PC-9 (cell line): ENCODE measurements at regions not wholly inside any gene's neighbourhood (a gene's known extent, or its start where the extent isn't known, plus 50 kb on each side); places are given as distances from the start of the nearest gene placed in this dataset.

Experiments
- BruUV-seq: library from RNA; stranded (reverse); fragments of 400-500 nt; replicated peaks from 2 replicates; lab custom pipeline; 2021; lab: Mats Ljungman, UMichigan
- CTCF ChIA-PET: fragments of 300-600 bp; sonication (Branson Sonifier 250); formaldehyde crosslinking; loops from one replicate; lab custom pipeline; 2022; ENCODE audit warnings: antibody characterized with exemption; lab: Charles Lee
- POLR2A ChIA-PET: fragments of 300-600 bp; sonication (Branson Sonifier 250); formaldehyde crosslinking; loops from one replicate; lab custom pipeline; 2022; ENCODE audit warnings: antibody characterized with exemption; ENCODE audit not compliant: unreplicated experiment; lab: Charles Lee
- DNase-seq, 2 experiments: peaks; one replicate each; pipeline versions ENCODE4 v3.0.0 to v3.0.0-alpha.2; 2015 to 2022; ENCODE audit warnings: mixed read lengths in 1 of 2
- H2AFZ ChIP-seq: fragments of 200-600 bp; sonication (generic); 2 replicates; pipeline ENCODE4 v1.8.1; 2017; ENCODE audit warnings: antibody characterized with exemption
- H3F3A ChIP-seq: fragments of 200-600 bp; sonication (generic); 2 replicates; pipeline ENCODE4 v1.8.1; 2017; ENCODE audit warnings: antibody characterized with exemption, mild to moderate bottlenecking, low read depth; ENCODE audit not compliant: insufficient read depth
- H3K27ac ChIP-seq: fragments of 200-600 bp; sonication (generic); 2 replicates; pipeline ENCODE4 v1.6.1; 2016; ENCODE audit warnings: mixed run types
- H3K27me3 ChIP-seq: fragments of 200-600 bp; sonication (generic); 2 replicates; pipeline ENCODE4 v1.6.1; 2016; ENCODE audit warnings: low read depth, mixed run types; ENCODE audit not compliant: insufficient read depth
- H3K36me3 ChIP-seq: fragments of 200-600 bp; sonication (generic); 2 replicates; pipeline ENCODE4 v1.6.1; 2016; ENCODE audit warnings: low read depth, mixed run types
- H3K4me1 ChIP-seq: fragments of 200-600 bp; sonication (generic); replicated peaks from 2 replicates; pipeline ENCODE4 v1.6.1; 2016; ENCODE audit warnings: mixed run types; ENCODE audit not compliant: insufficient read depth
- H3K4me2 ChIP-seq: fragments of 200-600 bp; sonication (generic); 2 replicates; pipeline ENCODE4 v1.6.1; 2017; ENCODE audit warnings: mixed run types
- H3K4me3 ChIP-seq: fragments of 200-600 bp; sonication (generic); 2 replicates; pipeline ENCODE4 v1.6.1; 2016; ENCODE audit warnings: mixed run types
- H3K79me2 ChIP-seq: fragments of 200-600 bp; sonication (generic); 2 replicates; pipeline ENCODE4 v1.6.1; 2017; ENCODE audit warnings: low read depth, mixed run types
- H3K9me2 ChIP-seq: fragments of 200-600 bp; sonication (generic); 2 replicates; pipeline ENCODE4 v1.8.1; 2017; ENCODE audit warnings: mild to moderate bottlenecking; ENCODE audit not compliant: insufficient read depth
- H3K9me3 ChIP-seq: fragments of 200-600 bp; sonication (generic); 2 replicates; pipeline ENCODE4 v1.8.1; 2016; ENCODE audit warnings: low read depth; ENCODE audit not compliant: insufficient read depth
- H4K20me1 ChIP-seq: fragments of 200-600 bp; sonication (generic); 2 replicates; pipeline ENCODE4 v1.8.1; 2017; ENCODE audit not compliant: insufficient read depth
- EZH2 ChIP-seq: fragments of 200-600 bp; sonication (generic); IDR thresholded peaks from 2 replicates; pipeline ENCODE4 v1.8.0; 2017; ENCODE audit warnings: antibody characterized with exemption, low read depth
- intact Hi-C: fragments of 100-400 bp; cut with micrococcal nuclease; formaldehyde crosslinking; loops from one replicate; pipeline ENCODE4 v1.10.0; 2022; ENCODE audit not compliant: unreplicated experiment
- TF ChIP-seq, protein P1 (sequence below): fragments of 200-600 bp; sonication (generic); conservative IDR thresholded peaks from 2 replicates; pipeline ENCODE4 v1.6.1; 2017; ENCODE audit warnings: mixed run types, antibody characterized with exemption, mild to moderate bottlenecking, moderate library complexity

DNA sequence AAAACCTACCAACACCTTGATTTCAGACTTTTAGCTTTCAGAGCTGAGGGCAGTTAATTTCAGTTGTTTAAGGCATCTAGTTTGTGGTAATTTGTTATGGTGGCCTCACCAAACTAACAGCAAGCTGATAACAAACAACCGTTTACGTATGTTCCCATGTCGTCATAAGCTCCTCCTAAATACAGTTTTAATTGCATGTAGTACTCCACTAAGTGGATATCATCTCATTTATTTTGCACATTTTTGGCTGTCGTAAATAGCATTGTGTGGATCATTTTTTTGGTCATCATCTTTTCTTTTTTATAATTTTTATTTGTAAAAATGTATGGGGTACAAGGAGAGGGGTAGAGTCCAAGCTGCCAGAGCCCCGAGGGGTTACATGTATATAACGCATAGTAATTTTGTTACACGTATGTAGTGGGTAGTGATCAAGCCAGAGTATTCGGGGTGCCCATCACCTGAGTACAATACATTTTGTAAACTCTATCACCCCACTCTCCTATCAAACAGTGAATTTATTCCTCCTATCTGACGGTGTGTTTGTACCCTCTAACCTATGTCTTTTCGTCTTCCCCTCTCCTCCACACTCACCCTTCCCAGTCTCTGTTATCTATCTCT is 89.2 kb upstream of the MYCN start:
- intact Hi-C loops: no loop called here
- CTCF ChIA-PET: no interaction called here
- H3K27me3 ChIP-seq: peaks cover 24% of the 10 kb centered on the region; the same call in 1 of the 2 replicates
- H3K36me3 ChIP-seq: no peaks in the 10 kb centered on the region
- H3K4me1 ChIP-seq: no peaks in the 10 kb centered on the region
- no peak overlapping the region for H2AFZ ChIP-seq
- H3F3A ChIP-seq: no peaks in the 10 kb centered on the region
- H3K79me2 ChIP-seq: no peaks in the 10 kb centered on the region
- H3K27ac ChIP-seq: no peak overlapping the region
- POLR2A ChIA-PET: no interaction called here
- H3K4me2 ChIP-seq: no peak overlapping the region
- H3K9me3 ChIP-seq: no peaks in the 10 kb centered on the region
- no peak for TF ChIP-seq EZH2
- TF ChIP-seq, protein P1, sequence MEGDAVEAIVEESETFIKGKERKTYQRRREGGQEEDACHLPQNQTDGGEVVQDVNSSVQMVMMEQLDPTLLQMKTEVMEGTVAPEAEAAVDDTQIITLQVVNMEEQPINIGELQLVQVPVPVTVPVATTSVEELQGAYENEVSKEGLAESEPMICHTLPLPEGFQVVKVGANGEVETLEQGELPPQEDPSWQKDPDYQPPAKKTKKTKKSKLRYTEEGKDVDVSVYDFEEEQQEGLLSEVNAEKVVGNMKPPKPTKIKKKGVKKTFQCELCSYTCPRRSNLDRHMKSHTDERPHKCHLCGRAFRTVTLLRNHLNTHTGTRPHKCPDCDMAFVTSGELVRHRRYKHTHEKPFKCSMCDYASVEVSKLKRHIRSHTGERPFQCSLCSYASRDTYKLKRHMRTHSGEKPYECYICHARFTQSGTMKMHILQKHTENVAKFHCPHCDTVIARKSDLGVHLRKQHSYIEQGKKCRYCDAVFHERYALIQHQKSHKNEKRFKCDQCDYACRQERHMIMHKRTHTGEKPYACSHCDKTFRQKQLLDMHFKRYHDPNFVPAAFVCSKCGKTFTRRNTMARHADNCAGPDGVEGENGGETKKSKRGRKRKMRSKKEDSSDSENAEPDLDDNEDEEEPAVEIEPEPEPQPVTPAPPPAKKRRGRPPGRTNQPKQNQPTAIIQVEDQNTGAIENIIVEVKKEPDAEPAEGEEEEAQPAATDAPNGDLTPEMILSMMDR: no peak
- H3K4me3 ChIP-seq: no peak overlapping the region
- H3K9me2 ChIP-seq: no peaks in the 10 kb centered on the region
- H4K20me1 ChIP-seq: no peaks in the 10 kb centered on the region
- no peak for DNase-seq
- no TSS peak for BruUV-seq

DNA sequence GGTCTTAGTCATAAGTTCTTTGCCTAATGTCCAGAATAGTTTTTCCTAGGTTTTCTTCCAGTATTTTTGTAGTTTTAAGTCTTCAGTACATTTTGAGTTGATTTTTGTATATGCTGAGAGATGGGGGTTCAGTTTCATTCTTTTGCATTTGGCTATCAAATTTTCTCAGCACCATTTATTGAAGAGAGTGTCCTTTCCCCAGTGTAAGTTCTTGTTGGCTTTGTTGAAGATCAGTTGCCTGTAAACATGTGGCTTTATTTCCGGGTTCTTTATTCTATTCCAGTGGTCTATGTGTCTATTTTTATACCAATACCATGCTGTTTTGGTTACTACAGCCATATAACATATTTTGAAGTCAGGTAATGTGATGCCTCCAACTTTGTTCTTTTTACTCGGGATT is 87.5 kb upstream of the MYCN start:
- Histone ChIP-seq H3K4me3 (no peak overlapping the region), H3K27me3 (peaks cover 24% of the 10 kb centered on the region; the same call in 1 of the 2 replicates), H3K4me2 (no peak overlapping the region), H4K20me1 (no peaks in the 10 kb centered on the region), H3K9me2 (no peaks in the 10 kb centered on the region), H3F3A (no peaks in the 10 kb centered on the region), H3K79me2 (no peaks in the 10 kb centered on the region), H3K27ac (no peak overlapping the region), H3K9me3 (no peaks in the 10 kb centered on the region), H3K4me1 (no peaks in the 10 kb centered on the region), H2AFZ (no peak overlapping the region), H3K36me3 (no peaks in the 10 kb centered on the region)
- DNase-seq: no peak
- ChIA-PET POLR2A (no interaction called here), CTCF (no interaction called here)
- TF ChIP-seq, protein P1: no peak
- no peak for TF ChIP-seq EZH2
- intact Hi-C loops: no loop called here
- BruUV-seq: no TSS peak

DNA sequence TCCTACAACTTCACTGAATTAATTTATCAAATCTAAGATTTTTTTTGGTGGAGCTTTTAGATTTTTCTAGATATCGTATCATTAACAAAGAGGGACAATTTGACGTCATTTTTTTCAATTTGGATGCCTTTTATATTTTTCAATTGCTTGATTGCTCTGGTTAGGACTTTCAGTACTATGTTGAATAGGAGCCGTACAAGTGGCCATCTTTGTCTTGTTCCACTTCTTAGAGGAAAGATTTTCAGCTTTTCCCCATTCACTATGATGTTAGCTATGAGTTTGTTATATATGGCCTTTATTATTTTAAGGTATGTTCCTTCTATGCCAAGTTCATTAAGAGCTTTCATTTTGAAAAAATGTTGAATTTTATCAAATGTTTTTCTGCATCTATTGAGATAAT is 86.4 kb upstream of the MYCN start:
- POLR2A ChIA-PET: no interaction called here
- H3K4me2 ChIP-seq: no peak overlapping the region
- H4K20me1 ChIP-seq: no peaks in the 10 kb centered on the region
- BruUV-seq: no TSS peak
- TF ChIP-seq, protein P1: no peak
- no peak for TF ChIP-seq EZH2
- no peaks in the 10 kb centered on the region for H3K79me2 ChIP-seq
- H3K36me3 ChIP-seq: no peaks in the 10 kb centered on the region
- no peak overlapping the region for H3K4me3 ChIP-seq
- DNase-seq: no peak
- peaks cover 28% of the 10 kb centered on the region; the same call in 1 of the 2 replicates for H3K27me3 ChIP-seq
- no peaks in the 10 kb centered on the region for H3F3A ChIP-seq
- H3K9me2 ChIP-seq: no peaks in the 10 kb centered on the region
- H3K9me3 ChIP-seq: no peaks in the 10 kb centered on the region
- no peaks in the 10 kb centered on the region for H3K4me1 ChIP-seq
- no peak overlapping the region for H3K27ac ChIP-seq
- intact Hi-C loops: no loop called here
- H2AFZ ChIP-seq: no peak overlapping the region
- CTCF ChIA-PET: no interaction called here
